ENCODE measurements at regions not wholly inside any gene's neighbourhood (a gene's known extent, or its start where the extent isn't known, plus 50 kb on each side); places are given as distances from the start of the nearest gene placed in this dataset.

DNA sequence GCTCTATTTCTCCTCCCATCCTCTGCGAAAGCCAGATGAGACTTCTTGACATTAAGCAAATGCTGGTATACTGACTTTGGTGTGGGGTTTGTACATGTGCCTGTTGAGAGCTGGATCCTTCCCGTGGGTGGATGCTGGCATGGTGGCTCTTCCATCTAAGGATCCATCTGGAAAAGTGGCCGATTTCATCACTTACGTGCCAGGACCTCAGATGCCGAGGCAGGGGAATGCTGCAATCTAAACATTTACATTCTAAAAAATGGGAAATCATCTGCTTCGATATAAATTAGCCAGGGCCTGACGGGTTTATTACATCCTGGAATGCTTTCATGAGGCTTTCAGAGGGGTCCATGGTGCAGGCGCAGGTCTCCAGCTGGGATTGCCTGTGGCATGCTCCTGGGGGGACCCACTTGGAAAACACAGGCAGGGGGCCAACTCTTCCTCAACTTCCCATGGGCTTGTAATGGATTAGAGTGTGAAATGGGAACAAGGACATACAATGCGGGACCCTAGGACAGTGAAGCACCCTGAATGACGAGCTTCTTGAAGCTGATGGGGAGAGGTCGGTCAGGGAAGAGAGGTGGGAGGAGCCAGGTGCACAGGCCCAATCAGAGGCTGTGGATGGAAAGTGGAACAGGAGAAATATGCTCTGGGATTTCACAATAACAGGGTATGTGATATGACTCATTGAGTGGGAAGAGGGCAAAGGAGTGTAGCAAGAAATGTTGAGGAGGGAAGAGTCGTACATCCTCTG is 105.5 kb upstream of the PITX1 start:
- no peak for DNase-seq (ENCODE audit: low spot score)

DNA sequence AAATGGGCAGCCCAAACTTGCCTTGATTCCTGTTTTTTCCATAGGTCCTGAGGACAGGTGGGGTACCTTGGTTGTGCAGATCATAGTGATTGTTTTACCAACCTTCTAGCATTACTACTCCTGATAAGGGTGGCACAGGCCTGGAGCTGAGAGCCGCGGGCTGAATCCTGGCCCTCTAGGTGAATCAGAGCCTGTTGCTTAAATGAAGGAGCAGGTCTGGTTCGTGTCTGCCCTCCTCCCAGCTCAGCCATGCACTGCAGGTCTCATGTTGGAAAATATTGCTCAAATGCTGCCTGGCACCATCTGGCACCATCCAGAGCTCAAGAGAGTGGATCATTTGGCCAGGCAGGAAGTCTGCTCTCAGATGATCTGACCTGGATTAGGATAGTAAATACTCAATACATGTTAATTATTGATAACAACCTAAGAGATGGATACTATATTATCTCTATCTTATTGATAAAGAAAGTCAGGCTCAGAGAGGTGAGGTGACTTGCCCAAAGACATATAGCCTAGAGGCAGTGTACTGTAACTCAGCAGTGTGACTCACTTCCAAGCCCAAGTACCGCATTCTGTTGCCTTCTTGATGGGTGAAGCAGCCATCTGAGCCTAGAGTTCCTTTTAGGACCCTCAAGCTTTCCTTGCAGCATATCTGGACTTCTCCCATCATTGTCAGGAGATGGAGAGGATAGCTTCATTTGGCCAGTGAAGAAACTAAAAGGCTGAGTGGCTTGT is 104.3 kb upstream of the PITX1 start:
- no peak for DNase-seq (ENCODE audit: low spot score)

DNA sequence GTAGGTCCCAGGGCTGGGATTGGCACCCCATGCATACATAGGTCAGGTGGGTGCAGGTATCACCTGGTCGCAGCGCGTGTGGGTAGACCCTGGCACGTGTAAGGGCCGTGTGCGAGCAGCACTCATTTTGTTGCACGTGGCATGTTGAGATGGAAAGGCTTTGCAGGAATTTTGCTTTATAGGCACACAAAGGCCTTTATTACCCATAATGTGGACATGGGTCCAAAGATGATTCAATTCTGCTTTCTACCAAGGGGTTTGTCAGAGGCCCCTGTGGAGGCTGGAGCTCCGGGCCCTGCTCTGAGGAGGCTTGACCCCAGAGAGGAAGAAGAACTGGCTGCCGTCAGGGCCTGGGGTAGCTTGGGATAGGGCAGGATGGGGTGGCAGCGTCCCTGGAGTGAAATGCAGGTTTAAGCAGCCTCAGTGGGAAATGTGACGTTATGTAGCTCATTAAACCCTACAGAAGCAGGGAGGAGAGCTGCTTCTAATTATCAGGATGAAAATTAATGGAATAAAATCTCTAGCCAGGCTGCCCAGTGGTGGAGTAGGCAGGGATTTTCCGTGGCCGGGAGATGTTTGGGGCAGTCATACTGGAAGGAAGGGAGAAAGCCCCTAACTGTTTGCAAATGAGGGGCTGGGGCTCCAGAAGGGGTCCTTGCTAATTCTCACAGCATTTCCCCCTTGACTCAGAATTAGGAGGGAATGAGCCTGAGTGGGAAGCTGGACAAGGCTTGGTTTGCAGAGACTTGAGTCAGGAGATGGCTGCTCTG is 103.3 kb upstream of the PITX1 start:
- no peak for DNase-seq (ENCODE audit: low spot score)

DNA sequence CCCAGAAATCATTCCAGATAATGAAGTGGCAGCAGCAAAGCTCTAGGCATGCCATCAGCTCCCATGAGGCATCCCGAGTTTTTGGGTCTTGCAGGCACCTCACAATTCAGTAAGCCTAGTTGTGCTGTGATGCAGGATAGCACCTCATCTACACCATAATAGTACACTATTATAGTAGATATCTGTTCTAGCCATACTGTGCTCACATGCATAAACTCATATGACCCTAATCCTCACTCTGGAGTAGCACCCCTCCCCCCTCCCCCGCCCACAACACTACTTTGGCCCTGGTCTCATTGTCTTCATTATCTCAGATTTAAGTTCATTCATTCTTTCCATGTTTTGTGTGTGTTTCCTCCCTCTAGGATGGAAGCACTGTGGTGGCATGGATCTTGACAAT is 102.5 kb upstream of the PITX1 start:
- DNase-seq (ENCODE audit: low spot score): no peak

DNA sequence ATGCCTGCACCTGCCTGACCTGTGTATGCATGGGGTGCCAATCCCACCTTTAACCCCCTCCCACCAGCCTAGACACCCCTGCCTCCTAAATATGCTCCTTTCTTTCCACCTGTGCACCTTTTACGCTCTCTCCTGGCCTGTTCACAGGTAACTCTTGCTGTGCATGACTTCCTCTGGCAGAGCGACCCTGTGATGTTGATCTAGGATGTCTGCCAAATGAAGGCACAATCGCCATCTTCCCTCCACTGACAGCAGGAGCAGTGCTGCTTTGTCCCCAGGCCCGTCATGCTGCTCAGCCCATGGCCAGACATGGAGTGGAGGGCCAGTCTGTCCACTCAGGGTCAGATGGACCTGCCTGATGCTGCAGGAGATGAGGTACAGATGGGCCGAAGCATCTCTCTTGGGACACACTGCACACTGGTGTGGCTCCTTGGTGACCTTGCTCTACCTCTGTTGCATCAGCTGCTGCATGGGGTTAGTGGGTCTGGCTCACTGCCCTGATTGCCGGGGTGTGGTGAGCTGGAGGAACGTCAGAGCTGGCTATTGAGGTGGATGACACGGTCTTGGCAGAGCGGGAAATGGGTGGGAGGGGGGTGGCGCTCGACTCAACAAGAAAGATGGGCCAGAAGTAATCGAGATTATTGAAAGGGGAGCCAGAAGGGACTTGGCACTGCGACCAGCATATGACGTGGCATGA is 101.7 kb upstream of the PITX1 start:
- DNase-seq (ENCODE audit: low spot score): no peak

DNA sequence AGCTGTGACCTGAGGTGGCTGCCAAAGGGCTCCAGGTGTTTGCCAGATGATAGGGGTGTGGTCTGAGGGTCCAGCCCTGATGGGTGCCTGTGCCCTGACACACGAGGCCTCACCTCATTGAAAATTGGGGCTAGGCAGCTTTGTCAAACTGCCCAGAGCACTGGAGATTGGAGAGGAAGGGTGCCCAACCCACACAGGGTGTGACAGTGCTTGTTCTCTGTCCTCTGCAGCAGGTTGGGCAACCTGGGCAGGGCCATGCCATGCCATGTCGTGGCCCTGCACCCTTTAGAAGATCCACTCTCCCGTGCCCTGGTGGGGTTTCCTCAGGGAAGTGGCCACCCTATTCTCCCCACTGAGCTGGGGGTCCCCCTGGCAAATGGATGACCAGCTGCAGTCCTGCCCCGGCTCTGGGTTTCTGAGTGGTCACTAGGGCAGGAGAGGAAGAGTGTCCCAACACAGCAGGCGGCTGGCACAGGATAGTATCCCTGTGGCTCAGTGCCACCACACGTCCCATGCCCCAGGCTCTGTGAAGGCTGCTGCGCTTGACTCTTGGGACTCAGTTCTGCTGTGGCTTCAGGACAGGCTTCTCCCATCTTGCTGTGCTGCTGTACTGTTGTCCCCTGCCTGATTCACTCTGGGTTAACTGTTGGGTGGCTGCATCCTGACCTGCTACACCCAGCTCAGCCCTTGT is 100.8 kb upstream of the PITX1 start:
- DNase-seq (ENCODE audit: low spot score): no peak

DNA sequence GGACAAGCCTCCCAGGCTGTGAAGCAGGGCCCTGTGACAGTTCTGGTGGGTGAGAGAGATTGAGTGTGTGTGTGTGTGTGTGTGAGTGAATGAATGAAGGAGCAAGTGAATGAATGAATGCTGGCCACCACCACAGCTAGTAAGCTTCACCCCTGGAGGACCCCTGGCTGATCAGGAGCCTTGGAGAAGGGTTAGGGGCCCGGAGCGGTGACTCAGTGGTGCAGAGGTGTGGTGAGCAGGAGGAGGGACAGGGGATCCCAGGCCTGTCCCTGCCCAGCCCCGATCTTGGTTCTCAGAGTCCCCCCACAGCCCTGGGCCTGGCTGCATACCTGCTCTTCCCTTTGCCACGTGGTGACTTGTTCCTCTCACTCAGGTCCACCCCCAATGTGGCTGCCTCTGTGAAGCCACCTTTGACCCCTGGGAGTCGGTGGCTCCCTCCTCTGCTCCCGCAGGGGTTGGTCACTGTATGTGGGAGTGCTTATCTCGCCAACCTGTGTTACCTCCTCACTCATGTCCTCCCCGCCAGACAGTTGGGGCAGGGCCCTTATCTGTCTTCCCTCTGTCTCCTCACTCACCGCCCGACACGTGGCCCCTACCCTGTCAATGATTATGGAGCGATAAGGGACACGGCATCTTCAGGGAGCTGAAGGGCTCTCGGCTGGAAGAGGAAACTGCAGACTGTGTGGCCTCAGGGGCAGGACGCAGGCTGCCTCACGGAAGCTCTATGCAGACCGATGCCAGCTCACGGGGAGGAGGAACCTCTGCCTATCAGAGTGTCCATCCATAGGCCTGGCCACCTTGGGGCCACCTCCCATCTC is 99.9 kb upstream of the PITX1 start:
- DNase-seq (ENCODE audit: low spot score): no peak

DNA sequence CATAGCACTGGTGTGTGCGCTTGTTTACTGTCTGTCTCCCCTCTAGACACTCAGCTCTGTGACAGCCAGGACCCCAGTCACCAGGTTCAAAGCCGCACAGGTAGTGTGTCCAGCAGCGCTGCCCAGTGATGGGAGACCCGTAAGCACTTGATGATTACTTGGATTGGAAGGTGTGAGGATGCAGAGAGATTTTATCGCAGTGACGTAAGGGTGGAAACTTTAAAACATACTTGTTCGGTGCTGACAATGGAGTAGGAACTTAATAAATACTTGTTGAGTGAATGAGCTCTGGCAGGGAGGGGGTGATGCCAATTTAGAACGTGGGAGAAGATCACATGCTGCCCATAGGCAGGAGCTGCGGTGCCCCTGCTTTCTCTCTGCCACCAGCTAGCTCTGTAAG is 99.2 kb upstream of the PITX1 start:
- DNase-seq (ENCODE audit: low spot score): no peak

DNA sequence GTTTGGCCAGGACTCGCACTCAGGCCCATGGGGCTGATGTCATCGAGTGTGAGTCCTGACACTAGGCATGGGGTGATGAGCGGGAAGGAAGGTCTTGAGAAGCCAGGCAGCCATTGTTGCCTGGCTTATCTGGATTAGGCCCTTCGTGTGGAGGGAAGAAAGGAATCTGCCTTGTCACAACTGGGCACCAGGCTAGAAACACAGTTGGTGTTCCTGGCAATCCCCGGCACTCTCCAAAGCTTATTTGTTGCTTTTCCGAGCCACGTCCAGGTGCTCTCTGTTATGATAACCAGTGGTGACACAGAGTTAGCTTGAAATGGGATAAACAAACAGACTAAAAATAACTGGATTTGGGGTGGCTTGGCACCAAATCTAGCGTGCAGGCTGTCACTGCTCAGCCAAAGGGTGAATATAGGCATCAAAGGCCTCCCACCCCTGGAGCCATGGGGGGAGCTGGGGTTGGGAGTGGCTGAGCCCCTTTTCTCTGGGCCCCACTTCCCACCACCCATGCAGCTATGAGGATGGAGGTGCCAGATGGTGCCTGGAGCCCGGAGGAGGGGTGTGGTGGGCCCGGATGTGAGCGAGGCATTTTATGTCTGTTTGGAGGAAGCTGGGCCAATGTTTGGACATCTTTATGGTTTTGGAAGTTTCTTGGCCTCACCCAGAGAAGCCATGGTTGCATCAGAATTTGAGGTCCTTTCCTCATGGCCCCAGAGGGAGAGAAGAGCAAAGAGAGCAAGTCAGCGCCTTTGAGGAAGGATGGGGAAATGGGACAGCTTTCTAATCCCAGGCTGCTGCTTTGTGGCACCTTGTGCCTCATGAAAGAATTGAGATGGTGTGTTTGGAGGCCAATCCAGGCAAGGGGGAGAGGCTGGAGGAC is 98.0 kb upstream of the PITX1 start:
- no peak for DNase-seq (ENCODE audit: low spot score)

DNA sequence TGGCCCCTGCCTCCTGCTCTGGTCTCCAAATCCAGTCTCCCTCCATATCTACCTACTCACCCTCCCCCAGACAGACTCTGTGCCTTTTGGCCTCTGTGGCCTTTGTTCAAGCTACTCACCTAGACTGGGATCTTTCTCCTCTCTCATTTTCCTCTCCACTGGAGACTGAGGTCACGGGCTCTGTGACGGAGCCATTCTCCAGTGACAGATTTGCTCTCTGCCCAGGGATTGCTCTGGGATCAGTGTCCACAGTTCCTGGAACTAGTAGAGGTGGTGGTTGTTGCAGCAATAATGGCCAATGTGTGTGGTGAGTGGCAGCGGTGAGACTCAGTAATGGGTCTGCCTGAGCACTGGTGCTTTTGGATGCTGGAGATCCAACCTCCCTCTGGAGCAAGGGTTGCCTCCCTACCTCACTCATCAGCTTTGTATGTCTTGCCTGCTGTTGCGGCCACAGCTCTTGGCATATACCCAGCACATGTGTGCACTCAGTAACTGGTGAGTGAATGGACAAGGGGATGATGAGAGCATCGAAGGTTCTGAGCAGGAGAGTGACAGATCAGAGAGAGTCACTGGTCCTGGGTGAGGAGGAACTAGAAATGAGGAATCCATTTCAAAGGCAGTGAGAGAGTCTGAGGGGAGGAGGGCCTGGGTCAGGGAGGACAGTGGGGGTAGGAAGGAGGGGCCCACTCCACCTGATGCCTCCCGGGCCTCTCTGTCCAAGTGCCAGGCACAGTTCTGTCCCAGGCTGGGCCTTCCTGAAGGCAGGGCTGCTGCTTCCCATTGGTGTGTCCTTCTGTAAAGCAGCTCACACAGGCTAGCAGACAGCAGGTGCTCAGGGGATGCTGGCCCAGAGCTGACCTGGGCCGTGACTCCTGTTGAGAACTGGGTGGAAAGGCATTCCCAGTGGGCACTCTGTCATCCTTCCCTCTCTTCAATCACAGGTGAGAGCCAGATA is 96.5 kb upstream of the PITX1 start:
- no peak for DNase-seq (ENCODE audit: low spot score)

DNA sequence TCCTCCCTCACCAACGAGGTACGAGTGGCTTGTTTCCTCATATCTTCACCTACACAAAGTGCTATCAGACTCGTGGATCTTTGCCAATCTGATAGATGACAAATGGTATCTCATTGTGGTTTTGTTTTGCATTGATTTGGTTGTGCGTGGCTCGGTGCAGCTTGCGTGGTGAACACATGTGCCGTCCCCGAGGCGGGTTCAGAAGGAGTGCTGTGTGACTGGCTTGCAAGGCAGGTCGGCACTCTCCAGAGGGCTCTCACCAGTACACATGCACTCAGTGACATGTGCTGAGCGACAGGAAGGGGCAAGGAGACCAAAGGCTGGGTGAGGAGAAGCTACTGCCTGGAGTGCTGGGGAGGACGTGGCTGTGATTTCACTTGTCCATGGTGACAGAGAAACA is 95.3 kb upstream of the PITX1 start:
- DNase-seq (ENCODE audit: low spot score): no peak

DNA sequence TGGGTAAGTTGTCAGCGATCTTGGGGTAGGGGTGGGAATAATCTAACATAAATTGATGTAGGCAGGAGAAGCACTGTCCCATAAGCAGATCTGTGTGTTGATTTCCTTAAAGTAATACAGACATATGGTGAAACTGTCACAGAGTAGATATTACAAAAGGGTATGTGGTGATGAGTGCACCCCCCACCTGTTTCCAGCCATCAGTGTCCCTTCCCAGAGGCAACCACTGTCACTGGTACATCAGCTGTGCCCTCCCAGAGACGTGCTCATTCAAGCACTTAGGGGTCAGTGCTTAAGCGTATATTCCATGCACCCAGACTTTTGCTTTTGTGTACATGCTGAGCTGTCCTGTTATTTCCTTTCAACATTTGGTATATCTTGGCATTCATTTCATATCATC is 94.3 kb upstream of the PITX1 start:
- no peak for DNase-seq (ENCODE audit: low spot score)

DNA sequence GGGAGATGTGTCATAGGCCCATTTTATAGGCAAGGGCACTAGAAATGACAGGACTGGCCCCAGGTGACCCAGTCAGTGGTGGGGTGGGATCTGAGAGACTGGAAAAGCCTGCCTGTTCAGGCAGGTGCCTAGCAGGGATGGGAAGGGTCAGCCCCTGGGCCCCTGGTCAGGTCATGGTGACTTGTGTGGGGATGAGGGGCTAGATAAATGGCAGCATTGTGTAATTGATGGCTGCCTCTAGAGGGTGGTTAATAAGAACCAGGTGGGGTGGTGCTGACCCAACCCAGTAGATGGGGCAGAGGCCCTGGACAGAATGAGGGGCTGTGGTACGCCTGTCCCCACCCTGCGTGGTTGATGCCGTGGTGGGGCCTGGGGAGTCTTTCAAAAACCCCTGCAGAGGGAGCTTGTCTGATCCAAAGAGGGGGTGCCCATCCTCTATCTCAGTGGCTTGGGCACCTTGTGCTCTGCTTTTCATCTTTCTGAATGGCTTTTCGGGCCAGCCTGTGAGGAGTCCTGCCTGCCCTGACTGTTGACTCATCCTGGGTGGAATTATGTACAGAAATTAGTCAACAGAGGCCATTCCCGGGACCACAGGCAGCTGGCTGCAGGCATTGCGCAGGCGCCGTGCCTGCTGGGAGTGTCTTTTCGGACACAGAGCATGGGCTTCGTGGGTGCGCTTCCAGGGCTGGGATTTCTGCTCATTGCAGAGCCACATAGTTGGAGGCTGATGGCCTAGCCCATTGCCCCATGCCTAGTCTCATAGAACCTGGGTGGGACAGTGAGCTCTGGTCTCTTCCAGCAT is 93.6 kb upstream of the PITX1 start:
- DNase-seq (ENCODE audit: low spot score): no peak

DNA sequence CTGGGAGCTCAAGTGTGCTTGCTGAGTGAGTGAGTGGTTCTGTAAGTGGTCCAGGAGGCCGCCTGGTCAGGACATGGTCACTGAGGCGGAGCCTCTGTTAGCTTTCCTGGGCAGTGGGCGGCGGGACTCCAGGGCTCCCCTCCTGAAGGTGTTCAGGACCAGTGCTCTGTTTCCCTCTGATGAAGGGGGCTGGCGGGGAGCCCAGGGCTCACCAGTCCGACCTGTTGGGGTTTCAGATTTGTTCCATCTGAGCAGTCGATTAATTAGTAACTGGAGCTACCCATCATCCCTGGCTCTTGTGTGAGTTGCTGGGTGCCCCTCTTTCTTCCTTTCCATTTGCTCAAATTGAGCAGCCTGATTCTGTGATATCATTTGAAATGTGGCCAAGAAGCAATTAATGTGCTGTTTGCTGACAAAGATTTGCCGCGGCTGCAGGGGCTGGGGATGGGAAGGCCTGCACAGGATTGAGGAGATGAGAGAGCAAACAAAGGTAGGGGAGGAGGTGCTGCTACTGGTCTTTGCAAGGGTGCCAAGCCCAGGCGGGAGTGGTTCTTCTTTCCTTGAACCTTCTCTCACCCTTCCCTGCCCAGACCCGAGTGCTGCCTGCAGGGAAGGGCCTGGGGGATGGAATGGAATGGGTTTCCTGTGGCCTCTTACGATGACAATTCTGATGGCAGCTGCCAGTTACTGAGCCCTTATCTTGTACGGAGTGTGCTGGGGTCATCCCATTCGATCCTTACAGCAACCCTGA is 92.8 kb upstream of the PITX1 start:
- DNase-seq (ENCODE audit: low spot score): no peak

DNA sequence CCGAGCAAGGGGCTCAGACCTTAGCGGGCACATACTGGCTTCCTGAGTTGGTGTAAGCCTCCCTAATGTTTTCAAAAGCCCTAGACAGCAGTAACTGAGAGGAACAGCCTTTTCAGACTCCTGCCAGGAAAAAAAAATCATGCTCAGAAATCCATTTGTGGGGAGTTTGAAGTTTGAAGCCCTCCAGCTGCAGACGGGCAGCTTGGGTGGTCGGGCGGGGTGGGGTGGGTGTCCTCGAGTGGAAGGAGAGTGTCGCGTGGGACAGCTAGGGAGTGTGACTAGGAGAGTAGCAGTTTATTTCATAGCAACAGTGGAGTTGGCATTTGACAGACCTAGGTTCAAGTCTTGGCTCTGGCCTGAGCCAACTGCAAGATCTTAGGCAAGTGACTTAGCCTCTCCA is 90.7 kb upstream of the PITX1 start:
- DNase-seq (ENCODE audit: low spot score): no peak

DNA sequence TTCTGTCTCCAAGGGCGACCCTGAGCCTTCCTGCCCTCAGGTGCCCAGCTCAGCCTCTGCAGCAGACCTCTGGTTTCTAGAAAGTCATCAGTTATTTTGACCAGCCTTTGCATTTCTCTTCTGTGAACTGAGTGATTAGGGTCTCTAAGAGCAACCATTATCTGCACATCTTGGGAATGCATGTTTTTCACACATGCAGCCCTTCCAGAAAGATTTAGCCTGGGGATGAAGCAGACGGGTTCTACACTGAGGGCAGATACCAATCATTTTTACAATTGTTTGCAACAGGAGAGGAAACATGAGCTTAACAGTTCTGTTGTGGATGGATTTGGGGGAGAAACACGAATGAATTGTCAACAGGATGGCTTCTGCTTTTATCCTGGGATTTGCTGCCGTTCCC is 90.1 kb upstream of the PITX1 start:
- DNase-seq (ENCODE audit: low spot score): no peak

DNA sequence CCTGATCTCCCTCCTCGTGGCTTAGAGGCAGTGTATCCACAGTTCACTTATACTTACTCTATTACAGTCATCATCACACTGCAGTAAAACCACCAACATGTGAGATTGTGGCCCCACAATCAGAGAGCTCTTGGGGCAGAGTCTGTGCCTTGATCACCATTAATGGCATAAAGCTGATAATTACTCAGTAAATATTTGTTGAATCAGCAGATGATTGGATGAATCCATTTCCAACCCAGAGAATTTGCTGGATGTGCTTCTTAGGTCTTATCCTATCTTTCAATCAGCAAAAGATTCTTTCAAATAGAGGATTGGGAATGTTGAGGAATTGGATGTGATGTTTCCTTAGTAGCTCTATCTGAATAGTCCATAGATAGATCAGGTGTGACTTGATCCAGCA is 88.8 kb upstream of the PITX1 start:
- no peak for DNase-seq (ENCODE audit: low spot score)
